SIG-M5 (cell line): ENCODE measurements at regions not wholly inside any gene's neighbourhood (a gene's known extent, or its start where the extent isn't known, plus 50 kb on each side); places are given as distances from the start of the nearest gene placed in this dataset.
"Not testable (repeated sequence)": the region's sequence is repeated elsewhere in the genome, so short reads cannot be mapped to it uniquely, and the experiment has no call there.

Source experiments
- DNase-seq: peaks from one replicate; lab custom pipeline; 2025; lab: John Stamatoyannopoulos, UW

DNA sequence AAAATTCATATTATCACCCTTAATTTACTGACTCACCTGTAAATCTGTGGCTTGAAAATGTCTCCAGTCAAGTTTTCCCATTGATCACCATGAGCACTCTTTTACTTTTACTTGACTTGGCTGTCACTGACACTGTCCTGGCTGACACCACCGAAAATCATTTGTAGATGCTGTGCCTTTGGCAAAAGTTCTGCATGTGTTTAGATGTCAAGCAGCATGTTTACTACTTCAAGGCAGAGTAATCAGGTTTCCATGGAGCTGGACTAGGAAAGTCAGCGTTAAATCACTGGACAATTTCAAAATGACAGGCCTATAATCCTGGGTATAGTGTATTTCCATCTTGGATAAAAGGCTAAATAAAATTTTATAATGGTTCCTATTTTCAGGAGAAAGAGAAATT is 1530.6 kb upstream of the CDH6 start:
- DNase-seq: no peak

DNA sequence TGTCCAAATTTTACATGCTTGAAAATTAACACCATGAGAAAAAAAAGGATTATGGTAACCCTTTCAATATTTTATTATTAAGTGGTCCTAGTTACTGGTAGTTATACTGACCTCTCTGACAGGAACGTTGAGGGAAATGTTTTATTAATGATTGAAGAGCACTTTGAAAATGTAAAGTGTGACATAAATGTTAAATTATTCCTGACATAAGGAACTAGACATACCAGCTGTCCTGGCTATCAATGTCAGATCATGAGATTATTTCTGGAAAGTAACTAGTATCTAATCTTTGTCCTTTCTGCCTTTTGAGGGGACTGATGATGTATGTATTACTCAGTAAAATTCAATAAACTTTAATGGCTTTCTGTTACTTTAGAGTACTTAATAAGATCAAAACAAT is 1538.5 kb upstream of the CDH6 start:
- DNase-seq: no peak

DNA sequence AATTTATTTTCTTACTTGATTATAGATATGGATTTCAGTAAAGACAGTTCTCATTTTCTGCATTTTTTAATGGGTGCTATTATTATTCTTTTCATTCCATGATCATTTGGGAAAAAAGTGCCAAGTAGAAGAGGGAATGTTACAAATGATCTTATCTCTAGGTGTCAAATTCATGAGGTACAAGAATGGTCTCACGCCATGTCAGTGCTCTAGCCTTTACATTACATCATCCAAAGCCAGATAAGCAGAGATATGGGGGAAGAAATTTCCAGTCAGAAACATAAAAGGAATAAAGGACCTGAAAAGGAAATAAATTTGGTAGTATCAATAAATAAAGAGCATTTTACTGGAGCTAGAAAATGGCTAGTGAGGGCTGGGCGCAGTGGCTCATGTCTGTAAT is 1544.2 kb upstream of the CDH6 start:
- DNase-seq: no peak

DNA sequence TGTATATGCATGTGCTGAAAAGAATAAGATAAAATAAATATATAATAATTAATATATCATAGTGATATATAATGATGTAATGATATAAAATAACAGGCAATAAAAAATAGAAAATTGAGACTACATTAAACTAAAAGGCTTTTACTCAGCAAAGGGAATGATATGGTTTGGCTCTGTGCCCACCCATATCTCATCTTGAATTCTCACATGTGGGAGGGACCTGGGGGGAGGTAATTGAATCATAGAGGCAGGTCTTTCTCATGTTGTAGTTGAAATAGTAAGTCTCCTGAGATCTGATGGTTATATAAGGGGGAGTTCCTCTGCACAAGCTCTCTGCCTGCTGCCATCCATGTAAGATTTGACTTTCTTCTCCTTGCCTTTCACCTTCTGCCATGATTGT is 1550.9 kb upstream of the CDH6 start:
- DNase-seq: no peak

DNA sequence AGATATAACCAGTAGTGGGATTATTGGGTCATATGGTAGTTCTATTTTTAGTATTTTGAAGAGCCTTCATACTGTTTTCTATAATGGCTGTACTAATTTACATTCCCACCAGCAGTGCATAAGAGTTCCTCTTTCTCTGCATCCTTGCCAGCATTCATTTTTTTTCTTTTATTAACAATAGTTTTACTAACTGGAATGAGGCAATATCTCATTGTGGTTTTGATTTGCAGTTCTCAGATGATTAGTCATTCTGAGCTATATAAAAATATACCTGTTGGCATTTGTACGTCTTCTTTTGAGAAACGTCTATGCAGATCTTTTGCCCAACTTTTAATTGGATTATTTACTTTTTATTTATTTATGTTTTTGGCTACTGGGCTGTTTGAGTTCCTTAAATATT is 1579.3 kb upstream of the CDH6 start:
- DNase-seq: no peak

DNA sequence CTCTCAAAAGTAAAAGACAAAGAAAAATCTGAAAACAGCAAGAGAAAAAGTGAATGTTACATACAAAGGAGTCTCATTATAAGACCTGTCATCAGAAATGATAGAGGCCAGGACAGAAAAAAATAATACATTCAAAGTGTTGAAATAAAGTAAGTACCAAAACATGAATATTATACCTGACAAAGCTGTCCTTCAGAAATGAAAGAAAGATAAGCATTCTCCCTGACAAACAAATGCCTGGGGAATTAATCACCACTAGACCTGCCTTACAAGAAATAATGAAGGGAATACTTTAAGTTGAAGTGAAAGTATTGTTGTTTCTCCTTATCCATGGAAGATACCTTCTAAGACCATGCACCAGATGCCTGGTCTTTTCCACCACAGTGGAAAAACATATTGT is 1605.2 kb upstream of the CDH6 start:
- no peak for DNase-seq

DNA sequence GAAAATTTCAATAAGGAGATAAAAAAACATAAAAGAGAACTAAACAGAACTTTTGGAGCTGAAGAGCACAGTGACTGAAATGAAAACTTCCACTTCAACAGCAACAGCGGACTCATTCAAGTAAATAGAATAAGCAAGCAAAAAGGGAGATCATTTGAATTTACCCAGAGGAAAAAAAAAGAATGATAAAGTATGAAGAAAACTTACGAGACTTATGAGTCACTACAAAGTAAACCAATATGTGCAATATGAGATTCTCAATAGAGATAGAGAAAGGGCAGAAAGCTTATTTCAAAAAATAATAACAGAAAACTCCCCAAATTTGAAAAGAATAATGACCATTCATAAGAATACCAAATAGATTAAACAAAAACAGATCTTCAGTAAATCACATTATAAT is 1605.7 kb upstream of the CDH6 start:
- DNase-seq: no peak

DNA sequence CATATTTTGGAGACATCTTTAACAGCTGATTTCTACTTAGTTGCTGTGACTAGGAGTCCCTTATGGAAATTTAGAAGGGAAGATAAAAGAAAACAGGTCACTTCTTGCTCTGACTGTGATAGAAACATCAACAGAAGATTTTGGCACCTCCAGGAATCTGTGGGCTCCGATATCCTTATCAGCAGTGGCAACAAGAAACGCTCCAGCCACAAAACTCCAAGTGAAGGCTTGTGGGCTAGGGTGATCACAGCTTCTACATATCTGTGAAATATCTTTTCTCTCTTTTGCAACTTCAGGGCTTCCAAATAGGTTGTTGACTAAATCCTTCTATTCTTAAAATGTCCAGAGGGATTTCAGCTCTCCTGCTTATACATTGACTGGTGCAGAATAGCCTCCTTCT is 1625.5 kb upstream of the CDH6 start:
- no peak for DNase-seq

DNA sequence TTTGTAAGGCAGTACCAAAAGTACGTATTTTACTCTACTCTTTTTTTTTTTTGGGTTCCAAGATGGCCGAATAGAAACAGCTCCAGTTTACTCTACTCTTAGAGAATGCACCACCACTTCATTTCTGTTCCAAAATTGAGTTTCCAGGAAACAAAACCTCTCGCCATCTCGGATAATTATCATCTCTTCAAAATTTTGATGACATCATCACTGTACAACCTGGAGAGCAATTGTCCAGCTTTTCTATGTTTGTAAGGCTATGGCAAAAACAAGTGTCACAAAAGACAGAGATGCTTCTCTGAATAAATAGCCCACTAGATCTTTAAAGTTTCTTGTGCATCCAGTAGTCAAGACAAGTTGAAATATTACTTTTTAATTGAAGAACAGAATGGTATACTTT is 1631.9 kb upstream of the CDH6 start:
- DNase-seq: no peak

DNA sequence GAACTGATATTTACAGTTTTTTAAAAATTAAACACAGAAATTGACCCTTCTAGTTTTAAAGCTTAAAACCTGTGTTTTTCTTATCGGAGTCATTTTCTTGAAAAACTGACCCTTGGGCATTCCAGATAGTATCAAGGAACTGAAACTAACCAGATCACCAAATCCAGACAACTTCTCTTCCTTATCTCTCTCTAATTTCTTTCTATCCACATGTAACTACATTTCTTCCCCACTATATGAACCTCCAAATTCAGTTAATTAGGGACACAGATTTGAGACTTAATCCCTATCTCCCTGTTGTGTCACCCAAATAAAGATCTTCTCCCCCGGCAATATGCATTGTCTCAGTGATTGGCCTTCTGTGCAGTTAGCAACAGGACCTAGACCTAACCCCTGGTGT is 1643.0 kb upstream of the CDH6 start:
- no peak for DNase-seq

DNA sequence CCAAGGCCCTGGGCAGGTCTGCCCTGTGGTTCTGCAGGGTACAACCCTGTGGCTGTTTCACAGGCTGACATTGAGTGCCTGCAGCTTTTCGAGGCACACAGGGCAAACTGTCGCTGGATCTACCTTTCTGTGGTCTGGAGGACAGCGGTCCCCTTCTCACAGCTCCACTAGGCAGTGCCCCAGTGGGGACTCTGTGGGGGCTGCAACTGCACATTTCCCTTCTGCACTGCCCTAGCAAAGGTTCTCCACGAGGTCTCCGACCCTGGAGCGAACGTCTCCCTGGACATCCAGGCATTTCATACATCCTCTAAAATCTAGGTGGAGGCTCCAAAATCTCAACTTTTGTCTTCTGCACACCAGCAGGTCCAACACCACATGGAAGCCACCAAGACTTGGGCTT is 1645.2 kb upstream of the CDH6 start:
- no peak for DNase-seq

DNA sequence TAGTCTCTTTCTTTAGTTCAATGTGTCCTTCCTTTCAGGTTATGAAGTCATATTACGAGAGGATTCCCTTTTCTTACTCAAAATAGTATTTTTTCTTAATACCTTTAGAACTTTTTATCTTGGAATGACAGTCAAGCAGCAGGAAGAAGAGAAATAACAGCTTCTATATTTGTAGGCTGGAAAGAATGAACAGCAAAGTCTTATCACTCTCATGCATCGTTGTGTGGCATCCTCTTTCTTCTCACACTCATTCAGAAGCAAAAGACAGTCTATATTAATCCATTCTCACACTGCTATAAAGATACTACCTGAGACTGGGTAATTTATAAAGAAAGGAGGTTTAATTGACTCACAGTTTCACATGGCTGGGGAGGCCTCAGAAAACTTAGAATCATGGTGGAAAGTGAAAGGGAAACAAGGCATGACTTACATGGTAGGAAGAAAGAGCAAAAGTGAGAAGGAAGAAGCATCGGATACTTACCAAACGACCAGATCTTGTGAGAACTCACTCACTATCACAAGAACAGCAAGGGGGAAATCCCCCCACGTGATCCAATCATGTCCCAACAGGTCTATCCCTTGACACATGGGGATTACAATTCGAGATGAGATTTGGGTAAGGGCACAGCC is 1646.1 kb upstream of the CDH6 start:
- no peak for DNase-seq

DNA sequence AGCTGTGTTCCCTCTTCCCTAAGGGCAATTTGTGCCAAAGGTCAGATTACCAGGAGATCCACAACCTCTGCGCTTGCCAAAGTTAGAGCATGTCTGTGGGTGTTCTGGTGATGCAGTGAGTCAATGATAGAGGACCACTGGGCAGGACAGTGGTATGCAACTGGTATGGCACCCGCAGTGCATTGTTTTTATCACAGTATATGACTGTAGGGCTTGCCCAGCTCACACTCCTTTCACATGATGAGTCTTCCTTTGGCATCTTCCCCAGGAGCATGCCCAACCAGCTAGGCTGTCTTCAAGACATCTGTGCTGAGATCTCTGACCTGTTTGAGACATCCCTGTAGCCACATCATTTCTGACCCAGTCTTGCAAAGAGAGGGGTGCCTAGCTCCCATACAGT is 1650.0 kb upstream of the CDH6 start:
- DNase-seq: no peak

DNA sequence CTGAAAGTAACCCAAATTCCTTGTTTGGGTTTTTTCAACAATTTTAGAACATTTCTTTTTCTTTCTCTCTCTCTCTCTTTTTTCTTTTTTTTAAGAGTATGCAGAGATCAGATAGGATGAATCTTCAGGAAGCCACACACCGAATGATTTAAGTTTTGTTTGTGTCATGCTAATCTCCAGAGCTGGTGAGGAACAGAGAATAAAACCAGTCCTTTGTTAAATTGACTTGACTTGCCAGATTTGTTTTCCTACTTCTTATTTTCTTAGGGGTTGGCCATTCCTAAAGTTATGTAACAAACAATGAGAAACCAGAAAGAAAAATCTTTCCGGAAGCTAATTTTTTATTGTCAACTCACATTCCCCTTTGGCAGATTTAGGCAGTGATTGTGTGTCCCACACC is 1669.3 kb upstream of the CDH6 start:
- DNase-seq: no peak

DNA sequence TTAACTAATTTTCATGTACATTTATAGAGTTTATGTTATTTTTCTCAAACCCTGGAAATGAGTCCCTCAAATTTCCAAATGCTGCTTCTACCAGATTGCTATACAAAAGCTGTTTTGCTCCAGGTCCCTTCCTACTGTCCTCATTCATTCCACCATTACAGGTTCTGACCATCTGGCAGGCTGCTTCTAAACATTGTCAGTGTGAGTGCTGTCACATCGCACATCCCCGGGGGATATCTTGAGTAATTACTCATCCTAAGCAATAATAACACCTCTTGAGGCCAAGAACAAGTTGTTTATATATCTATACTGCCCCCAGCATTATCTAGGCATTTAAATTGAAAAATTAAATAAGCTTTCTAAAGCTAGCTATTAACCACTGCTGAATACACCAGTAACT is 1675.3 kb upstream of the CDH6 start:
- no peak for DNase-seq

DNA sequence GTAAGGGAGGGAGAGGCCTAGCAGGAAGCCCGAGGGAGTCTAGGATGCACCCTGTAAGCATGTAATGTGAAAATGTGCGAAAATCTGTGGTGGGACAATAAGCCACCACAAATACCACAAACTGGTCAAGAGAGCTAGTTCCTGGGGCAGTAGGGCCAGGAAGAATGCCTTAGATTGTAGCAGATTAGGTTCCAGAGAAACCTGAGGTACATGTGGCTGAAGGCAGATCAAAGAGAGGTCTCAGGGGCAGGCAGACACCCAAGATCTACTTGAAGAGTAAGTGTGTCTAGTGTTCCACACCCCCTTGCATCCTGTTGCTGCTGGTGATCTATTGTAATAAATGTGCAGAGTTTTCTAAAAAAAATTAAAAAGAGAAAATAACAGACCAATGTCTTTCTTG is 1677.3 kb upstream of the CDH6 start:
- no peak for DNase-seq

DNA sequence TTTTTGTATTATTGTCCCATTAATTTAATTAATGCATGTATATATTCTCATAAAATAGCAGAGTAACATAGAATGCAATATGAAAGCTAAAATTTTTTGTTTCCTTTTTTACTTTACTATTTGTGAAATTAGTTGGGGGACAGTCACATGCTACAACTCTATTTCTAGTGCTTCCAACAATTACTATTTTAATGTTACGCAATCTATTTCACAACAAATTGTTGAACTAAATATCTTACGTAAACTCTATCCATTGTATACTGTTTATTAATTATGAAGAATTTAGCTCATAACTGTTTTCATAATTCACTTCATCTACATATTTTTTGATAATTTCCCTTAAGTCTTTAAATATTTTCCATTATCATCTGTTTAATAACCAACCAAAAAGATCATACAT is 1685.4 kb upstream of the CDH6 start:
- no peak for DNase-seq

DNA sequence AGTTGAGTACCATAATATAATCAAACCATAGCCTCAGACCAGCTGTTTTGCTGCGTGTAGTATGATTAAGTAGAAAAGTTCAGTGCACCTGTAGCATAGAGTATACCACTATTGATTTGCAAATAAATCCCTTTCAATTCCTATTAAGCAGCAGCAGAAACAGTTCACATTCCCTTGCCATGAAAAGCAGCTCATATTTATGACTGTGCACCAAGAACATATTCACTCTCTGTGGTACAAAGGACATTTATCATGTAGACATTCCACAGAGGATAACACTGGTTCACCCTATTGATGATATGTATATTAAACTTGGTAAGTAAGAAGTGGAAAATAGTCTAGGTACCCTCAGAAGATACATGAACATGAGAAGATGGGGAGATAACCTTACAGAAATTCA is 1689.1 kb upstream of the CDH6 start:
- DNase-seq: no peak

DNA sequence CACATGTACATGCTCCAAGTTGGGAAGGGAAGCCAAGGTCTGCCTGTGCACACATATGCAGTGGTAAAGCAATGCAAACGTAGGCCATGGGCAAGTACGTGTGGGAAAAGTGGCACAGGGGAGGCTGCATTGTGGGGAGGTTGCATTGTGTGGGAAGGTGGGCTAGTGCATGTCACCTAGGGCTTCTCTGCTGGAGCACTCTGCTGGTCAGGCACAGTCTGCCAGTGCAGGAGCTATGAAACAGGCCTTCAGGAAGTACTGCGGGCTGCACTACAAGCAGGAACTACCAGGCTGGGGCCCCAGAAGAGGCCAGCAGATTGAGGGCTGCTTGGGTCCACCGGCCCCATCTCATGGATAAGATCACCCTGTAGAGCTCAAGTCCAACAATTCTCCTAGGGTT is 1694.6 kb upstream of the CDH6 start:
- DNase-seq: no peak

DNA sequence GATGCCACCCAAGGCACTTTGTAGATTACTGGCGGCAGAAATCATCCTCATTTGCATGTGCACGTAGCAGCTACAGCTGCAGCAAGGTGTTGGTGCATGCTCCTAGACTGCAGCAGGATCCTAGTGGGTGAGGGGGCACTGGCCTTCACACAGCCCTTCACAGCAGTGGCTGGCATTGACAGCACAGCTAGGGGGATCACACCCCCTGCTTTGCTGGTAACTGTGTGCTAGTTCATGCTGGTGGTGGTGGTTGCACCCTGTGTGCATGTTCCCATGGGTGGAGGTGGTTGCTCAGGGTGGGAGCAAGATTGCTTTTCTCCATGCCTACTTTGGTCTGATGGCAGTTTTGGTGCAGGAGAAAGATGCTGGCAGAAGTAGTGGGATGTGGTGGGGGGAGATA is 1695.1 kb upstream of the CDH6 start:
- DNase-seq: no peak

DNA sequence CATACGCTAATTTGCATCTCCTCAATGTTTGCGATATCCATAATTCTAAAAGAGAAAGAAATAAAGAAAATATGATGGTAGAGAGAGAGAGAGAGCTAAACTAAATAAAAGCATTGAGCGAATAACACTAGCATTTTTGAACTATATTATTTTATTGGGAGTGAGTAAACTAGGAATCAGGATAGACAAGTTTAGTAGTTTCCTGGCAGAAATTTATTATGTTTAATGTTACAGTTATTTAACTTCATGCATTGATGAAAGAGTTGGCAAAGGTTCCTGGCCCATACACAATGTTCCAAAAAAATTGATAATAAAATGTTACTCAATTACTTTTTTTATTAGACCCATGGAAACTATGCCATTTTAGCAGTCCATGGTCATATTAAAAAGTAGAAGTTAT is 1708.2 kb upstream of the CDH6 start:
- DNase-seq: no peak

DNA sequence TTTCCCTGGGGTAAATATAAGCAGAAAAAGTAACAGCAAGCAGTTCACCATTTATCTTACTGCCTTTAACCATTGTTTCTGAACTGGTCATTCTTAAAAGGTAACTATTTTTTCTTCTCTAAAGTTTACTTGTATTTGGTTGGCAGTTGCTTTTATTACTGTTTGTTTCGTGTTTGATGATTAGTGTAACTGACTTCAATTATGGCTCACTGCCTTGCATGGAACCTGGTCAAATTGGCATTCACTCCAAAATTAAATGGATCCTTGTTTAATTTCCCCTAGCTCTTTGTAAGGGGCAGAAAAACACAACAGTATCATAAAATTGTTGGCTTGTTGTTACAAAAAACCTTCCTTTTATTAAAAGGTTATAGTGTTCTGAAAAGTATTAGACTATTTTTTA is 1723.9 kb upstream of the CDH6 start:
- DNase-seq: no peak

DNA sequence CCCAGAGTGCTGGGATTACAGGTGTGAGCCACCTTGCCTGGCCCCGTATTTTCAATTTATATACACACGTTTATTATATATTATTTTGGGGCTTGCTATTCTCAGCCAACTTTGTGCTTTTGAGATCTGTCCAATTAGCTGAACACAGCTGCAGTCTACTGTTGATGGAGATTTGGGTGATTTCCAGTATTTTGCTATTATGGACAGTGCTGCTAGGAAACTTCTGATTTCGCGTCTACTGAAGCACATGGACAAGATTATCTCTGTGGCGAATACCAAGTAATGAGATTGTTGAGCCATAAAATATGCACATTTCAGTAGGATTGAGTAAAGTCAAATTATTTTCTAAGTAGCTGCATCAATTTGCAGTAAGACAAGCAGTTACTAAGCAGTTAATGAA is 1731.2 kb upstream of the CDH6 start:
- no peak for DNase-seq

DNA sequence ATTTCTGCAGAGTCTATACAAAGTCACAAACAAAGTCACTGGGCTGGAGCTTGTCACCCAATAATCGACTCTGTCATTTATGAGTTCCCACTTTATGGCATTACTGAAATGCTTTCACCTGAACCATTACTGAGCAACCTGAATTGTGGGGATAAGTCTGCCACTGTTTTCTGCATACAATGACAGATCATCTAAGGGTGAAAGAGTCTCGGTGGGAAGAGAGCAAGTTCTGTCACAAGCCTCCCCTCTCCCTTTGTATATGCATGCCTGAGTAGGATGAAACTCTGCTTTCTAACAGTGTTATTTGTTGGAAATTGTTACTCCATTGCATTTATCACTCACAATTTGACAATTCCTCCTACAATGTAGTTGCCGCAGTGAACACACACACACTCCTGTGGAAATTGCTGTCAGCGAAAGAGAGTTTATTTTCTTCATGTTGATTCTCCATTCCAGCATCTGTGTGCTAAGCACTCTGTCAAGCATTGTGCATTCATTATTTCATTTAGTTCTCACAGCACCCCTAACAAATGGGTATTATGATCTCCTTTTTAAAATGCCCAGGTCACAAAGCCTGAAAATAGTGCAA is 1732.4 kb upstream of the CDH6 start:
- no peak for DNase-seq

DNA sequence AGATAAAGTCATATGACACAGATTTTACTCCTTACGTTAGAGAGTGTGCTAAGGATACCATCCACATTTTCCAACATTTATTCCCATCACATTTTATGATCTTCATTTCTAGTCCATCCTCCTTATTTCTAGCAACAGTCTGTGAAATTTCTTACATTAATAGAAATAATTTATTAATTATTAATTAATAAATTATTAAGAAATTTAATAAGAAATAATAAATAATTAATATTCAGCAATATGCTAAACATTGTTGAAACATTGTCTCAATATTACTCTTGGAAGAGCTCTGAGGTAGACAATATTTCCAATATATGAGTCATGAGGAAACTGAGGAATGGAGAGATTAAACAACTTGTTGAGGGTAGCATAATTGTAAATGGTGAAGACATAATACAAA is 1742.5 kb upstream of the CDH6 start:
- not testable (repeated sequence) for DNase-seq
